HuH-7.5 (cell line): ENCODE measurements at regions not wholly inside any gene's neighbourhood (a gene's known extent, or its start where the extent isn't known, plus 50 kb on each side); places are given as distances from the start of the nearest gene placed in this dataset.

Source experiments
- DNase-seq: peaks from one replicate; pipeline ENCODE4 v3.0.0; 2011; ENCODE audit warnings: low spot score

DNA sequence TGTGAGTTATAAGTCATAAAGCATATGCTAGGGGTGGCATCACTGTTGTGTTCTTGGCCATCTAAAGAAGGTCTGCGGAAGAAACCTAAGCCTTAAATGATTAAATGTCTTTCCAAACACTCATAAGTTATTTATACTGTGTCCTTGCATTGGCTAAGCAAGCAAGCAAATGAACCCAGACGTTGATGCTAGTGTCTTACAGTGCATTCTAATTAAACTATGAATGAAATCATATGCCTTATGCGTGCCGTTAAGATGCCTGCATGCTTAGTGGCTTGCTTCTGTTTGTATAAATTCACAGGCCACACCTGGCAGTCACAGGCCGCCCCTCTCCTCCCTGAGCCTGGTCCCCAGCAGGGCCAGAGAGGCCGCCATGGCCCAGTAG lies 49.9 kb downstream of the RIN2 start:
- no peak for DNase-seq

DNA sequence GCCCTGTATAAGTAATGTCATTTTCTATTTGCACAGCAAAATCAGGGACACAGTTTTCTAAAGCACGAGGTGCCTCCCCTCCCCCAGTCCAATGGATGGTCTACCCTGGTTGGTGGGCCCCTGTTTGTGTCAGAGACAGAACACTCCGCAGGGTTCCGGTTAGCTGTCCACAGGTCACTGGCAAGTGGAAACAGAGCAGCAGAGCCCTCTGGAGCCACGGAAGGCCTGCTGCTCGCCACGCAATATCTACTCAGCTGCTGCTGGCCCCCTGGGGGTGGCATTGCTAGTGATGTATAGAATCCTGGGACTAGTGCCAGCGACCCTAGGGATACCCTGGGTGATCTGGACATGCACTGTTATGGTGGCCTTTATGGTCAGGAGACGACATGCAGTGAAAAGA lies 50.4 kb downstream of the RIN2 start:
- DNase-seq = no peak

DNA sequence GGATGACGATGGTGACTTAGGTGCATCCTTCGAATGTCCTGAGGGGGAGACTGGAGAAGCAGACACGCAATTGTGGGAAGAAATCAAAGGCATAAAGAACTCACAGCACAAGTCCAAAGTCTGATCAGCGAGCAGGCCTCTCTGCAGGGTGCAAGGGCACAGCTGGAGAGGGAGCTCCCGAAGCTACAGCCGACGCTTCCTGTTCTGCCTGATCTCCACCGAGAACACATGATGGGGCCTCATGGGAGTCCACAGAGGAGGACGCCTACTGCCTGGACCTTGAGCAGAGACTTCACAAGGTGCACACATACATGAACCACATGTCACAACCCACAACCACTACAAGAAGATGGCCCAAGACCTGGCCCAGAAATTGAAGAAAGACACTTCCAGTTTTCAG lies 51.4 kb downstream of the RIN2 start:
- no peak for DNase-seq

DNA sequence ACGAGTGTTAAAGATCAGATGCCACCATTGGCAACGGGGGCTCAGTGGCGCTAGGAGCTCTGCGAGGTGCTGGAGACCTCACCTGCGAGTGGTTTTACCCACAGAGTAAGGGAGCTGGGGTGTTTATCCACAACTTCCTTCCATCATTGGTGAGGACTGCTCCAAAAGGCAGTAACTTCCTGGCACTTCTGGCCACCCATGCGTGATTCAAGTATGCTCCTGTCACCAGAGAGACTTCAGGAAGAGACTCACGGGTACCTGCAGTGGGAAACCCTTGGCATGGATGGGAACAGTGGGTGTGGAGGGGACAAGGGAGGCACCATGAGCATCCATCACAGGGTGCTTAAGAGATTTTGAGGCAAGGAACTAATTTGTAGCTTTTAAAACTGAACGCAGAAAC lies 53.2 kb downstream of the RIN2 start:
- DNase-seq = no peak

GRCh38 chr20:19812056-19812455 lies 54.0 kb downstream of the RIN2 start:
- no peak for DNase-seq

DNA sequence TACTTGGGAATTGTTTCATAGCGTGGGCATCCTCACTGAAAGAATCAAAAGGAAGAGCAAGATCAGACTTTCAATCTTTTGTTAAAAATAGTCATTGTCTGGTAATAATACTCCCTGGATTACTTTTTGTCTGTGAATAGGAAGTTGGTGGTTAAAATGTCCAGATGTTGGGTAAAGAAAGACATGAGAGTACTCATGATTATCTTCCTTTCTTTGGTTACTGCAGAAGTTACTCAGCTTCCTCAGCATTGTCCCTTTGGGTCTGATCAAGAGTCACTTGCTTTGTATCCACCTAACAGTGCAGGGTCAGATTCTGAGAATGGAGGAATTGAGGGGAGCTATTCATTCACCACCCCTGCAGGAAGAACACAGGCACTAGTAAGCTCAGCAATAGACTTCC lies 54.6 kb downstream of the RIN2 start:
- no peak for DNase-seq

GRCh38 chr20:19813846-19814640 lies 56.0 kb downstream of the RIN2 start:
- DNase-seq = no peak

GRCh38 chr20:19815553-19815991 lies 57.5 kb downstream of the RIN2 start:
- DNase-seq = no peak

DNA sequence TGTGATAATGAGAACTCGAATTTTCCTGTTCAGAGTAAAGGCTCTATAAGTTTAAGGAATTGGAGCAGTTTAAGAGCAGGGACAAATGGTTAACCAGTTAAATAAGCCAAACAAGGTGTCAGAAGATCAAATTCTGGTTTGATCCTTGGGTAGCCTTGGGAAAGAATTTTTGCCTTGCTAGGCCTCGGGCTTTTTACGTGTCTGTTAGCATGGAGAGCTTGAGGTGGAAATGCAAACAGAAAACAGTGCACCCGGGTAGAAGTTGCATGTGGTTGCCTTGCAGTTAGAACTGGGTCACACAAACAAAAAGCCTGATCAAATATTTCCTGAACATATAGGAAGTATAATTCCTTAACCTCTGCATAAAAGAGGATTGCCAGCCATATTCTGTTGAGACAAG lies 58.3 kb downstream of the RIN2 start:
- no peak for DNase-seq

DNA sequence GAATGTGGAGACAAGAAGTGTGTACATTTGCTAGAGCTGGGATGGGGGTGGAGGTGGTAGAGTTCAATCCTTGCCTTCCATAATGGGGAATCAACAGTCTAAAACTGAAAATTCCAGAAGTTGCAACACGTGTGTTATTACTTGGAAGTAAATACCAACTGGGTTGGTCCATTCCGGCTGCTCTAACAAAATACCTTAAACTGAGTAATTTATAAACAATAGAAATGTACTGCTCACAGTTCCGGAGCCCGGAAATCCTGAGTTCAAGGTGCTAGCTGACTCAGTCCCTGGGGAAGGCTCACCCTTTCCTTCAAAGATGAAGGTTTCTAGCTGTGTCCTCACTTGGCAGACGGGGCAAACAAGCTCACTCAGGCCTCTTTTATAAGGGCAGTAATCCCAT lies 59.0 kb downstream of the RIN2 start:
- no peak for DNase-seq

DNA sequence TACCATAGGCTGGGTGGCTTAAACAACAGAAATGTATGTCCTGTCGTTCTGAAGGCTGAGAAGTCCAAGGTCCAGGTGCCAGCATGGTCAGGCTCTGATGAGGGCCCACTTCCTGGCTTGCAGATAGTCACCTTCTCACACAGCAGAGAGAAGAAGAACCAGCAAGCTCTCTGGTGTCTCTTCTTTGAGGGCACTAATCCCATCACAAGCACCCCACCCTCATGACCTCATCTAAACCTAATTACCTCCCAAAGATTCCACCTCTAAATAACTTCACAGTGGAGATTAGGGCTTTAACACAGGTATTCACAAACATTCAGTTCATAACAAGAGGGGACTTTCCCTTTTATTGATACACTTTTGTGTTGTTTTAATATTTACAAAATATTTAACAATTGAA lies 61.1 kb downstream of the RIN2 start:
- no peak for DNase-seq

DNA sequence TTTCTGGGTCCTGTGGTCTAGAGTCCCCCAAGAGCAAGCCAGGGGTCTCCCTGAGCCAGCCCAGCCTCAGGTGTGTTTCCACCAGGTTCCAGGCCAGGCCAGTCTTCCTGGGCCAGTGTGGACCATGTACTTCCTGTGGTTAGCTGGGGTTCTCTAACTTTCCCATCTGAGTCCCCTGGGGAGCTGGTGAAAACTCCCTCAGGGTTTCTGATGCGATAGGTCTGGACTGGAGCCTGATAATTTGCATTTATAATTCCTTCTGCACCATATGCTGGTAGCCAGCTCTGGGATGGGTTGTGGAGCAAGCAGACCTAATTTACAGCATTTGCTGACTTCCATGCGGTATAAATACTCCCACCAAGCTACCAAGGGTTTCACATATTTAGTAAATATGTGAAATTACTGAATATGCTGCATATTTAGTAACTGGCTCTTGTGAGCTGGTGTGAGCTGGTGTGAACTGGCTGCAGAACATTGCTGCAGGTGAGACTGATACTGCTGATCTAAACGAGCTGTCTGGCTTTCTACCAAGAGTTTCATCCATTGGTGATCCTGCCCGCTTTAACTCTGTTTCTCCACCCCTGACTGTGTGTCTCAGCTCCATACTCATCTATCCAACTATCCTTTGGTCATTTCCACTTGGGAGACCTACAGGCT lies 62.6 kb downstream of the RIN2 start:
- no peak for DNase-seq

DNA sequence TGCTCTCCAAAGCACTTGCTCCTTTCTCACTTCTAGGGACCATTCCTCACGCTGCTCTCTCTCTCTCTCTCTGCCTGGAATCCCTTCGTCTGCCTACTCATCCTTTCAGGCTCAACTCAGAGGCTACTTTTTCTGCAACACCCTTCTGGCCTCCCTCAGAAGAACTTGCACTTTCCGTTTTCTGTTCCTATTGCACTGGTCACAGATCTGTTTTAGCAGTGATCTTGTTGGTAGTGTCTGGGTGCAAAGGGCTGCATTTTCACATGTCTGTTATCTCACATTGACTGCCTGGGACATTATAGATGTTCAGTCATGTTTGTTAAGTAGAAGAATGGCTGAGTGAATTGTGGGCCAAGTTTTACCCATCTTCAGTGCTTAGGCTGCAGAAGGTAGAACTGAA lies 63.5 kb downstream of the RIN2 start:
- no peak for DNase-seq

- no peak for DNase-seq
These were observed 65.2 kb downstream of the RIN2 start for GRCh38 chr20:19823216-19823615.

DNA sequence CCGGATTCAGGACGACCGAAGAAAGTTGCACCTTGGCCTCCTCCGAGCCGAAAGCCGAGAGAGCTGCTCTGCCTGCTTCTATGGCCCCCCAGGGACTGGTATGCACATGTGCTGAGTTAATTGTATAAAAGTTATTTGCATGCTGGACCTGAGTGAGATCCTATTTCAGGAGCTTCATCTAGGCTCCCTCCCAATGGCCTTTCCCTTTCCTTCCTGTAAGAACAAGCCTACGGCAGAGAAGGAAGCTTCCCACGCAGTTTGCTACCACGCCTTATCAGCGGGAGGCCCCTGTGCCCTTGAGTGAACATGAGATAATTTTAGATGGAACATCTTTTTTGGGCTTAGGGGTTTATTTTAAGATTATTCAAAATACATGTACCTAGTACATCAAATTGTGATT lies 65.9 kb downstream of the RIN2 start:
- no peak for DNase-seq

- no peak for DNase-seq
These were observed 66.8 kb downstream of the RIN2 start for GRCh38 chr20:19824861-19825260.

GRCh38 chr20:19826179-19826914 lies 68.3 kb downstream of the RIN2 start:
- DNase-seq = peak; percentile 34

DNA sequence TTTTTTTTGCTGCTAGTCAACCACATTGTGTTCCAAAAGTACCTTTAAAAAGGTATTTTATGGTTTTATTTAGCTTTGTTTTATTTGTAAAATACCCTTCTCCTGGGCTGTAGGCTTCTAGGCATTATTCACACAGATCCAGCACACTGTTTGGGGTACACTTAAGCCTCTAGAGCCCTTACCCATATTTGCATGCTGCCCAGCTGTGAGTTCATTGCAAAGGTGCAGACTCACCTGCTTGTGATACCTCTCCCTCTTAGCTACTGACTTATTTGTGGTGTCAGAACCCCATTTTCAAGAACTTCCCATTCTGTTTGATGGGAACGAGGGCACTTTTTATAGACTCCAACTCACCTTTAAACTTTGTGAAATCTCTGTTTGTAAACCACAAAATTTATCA lies 69.8 kb downstream of the RIN2 start:
- no peak for DNase-seq

- peak; percentile 29 for DNase-seq
These were observed 70.2 kb downstream of the RIN2 start for GRCh38 chr20:19828232-19828631.

DNA sequence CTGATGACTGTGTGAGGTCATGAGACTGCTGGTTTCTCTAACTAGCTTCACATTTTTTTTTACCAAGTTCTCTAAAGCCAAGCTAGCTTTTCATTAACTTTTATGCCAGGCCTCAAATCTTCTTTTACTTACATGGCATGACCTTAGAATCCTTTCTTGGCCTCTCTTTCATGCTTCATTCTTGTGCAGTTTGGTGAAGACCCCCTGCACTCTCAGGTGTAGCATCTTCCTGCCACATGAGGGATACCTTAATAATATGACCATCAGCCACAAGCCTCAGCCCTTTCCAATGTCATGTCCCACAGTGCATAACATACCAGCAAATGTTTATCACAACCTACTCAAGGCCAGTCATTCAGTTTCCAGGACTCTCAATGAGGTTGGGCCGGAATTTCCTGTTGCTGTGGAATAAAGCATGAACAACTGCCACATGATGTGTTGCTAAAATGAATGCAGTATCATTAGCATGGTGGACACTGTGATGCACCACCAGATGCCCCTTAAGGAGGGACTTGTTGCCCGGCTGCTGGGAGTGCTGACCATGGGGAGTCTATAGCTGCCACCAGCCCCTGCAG lies 72.2 kb downstream of the RIN2 start:
- DNase-seq = no peak

DNA sequence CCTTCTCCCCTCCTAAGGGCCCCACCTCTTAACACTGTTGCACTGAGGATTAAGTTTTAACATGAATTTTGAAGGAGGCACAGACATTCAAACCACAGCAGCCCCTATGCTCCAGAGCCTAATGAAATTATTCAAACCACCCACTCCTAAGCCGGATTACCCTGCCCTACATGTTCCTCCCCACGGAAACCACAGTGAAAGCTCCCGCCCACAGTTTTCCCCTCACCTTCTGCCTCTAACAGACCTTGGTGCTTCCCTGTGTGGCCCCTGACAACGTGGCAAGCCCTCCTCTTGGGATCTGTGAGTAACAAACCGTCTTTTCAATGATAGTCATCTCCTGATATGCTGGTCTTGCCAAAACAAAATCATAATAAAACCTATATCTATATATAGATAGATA lies 74.8 kb downstream of the RIN2 start:
- DNase-seq = no peak

GRCh38 chr20:19833395-19833794 lies 75.3 kb downstream of the RIN2 start:
- no peak for DNase-seq

DNA sequence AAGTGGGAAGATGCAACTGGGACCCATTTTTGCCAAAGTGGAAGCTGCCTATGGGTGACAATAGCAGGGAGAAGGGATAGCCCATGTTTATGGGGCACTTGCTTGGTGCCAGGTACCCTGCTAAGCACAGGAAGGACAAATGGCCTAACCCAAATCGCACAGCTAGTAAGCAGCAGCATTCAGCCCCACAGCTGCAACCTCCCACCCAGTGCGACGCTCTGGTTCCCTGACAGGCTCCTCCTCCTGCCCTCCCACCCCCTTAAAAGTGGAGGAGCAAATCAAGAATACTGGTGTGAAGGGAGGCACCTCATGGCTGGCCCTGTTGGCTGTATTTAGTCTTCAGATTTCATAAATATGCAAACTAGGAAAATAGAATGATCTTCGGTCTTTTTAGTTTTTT lies 76.2 kb downstream of the RIN2 start:
- DNase-seq = no peak
